ENCODE measurements at regions not wholly inside any gene's neighbourhood (a gene's known extent, or its start where the extent isn't known, plus 50 kb on each side); places are given as distances from the start of the nearest gene placed in this dataset.

DNA sequence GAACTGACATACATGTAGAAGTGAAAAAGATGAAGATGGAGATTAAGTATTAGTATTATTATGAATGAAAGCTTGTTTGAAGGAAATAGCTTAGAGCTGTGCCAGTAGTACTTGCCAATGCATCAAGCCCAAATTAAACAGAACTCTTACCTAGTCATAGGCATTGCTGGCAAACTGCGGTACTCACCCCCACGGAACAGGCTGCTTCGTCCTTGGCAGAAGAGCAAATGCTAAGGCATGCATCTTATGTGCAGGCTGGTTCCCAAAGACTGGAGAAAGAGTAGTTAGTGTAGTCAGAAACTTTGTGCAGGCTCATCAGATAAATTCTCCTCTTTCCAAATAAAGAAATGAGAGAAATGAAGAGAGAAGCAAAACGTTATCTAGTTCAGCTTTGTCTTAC lies 134.8 kb downstream of the CCDC59 start:
- no peak for TF ChIP-seq CTCF (conservative IDR thresholded peaks at IDR 0.05)

DNA sequence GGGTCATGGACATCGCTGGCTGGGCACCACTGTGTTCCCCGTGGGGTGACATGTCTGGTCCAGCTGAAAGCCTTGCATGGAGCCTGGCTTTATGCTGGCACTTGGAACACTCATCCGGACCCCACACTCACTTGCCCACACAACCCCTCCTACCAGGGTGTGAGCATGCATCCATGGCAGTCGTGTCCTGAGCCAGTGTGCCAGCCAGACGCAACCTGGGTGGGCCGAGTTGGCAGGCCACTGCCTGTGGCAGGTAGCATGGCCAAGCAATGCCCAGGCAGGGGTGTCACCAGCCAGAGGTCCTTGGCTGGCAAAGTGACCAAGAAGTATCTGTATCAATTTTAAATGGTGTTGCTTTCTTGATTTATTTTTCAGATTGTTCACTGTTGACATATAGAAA lies 141.7 kb downstream of the CCDC59 start:
- no peak overlapping the region for H3K27ac ChIP-seq
- no peak for TF ChIP-seq CTCF (conservative IDR thresholded peaks at IDR 0.05)

More for the DNA sequence above, 134.8 kb downstream of the CCDC59 start:
- H3K27ac ChIP-seq = no peak overlapping the region

DNA sequence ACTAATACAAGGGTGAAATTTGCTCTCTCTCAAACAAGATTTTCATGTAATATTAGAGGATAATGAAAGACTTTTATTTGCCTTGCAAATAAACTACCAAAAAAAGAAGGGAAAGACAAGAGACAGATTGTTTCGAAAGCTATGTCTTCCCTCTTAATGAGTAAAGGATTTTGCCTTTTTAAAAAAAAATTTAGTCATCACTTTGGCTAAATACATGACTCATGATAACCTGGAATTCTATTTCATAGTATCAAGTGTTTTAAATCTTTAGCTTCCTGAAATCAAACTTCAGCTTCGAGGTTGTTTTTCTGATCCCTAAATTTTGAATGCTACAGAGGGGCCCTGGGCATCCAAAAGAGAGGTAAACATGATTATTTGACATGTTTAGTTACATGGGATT lies 144.4 kb downstream of the CCDC59 start:
- no peak for TF ChIP-seq CTCF (conservative IDR thresholded peaks at IDR 0.05)

GRCh38 chr12:82210882-82211281 lies 147.3 kb downstream of the CCDC59 start:
- H3K27ac ChIP-seq = no peak overlapping the region
- TF ChIP-seq CTCF (conservative IDR thresholded peaks at IDR 0.05) = no peak

More for the DNA sequence above, 144.4 kb downstream of the CCDC59 start:
- H3K27ac ChIP-seq = no peak overlapping the region

- TF ChIP-seq CTCF (conservative IDR thresholded peaks at IDR 0.05) = no peak
- no peak overlapping the region for H3K27ac ChIP-seq
Observed at GRCh38 chr12:82209533-82209932, 148.7 kb downstream of the CCDC59 start.

- TF ChIP-seq CTCF (conservative IDR thresholded peaks at IDR 0.05) = no peak
- no peak overlapping the region for H3K27ac ChIP-seq
Observed at GRCh38 chr12:82207556-82207955, 150.6 kb downstream of the CCDC59 start.

- TF ChIP-seq CTCF (conservative IDR thresholded peaks at IDR 0.05) = no peak
- H3K27ac ChIP-seq = no peak overlapping the region
Observed at GRCh38 chr12:82203086-82203485, 155.1 kb downstream of the CCDC59 start.

GRCh38 chr12:82187595-82187994 lies 170.6 kb downstream of the CCDC59 start:
- H3K27ac ChIP-seq = no peak overlapping the region
- TF ChIP-seq CTCF (conservative IDR thresholded peaks at IDR 0.05) = no peak

Measured in VCaP (cell line).